Tibial artery (tissue), 4 donors: ENCODE measurements at regions not wholly inside any gene's neighbourhood (a gene's known extent, or its start where the extent isn't known, plus 50 kb on each side); places are given as distances from the start of the nearest gene placed in this dataset.

Source experiments
- DNase-seq, 2 donors: peaks; one replicate each; pipeline ENCODE4 v3.0.0-alpha.2; 2019
- H3K27ac ChIP-seq, 2 donors: fragments of 200-600 bp; sonication (generic) in 1 of 2; 1 replicate in 1 of 2; 2 replicates in 1 of 2; pipeline ENCODE4 v1.5.1; 2018 to 2019; ENCODE audit warnings: mild to moderate bottlenecking in 1 of 2
- H3K27me3 ChIP-seq, 2 donors: fragments of 200-600 bp; sonication (generic) in 1 of 2; one replicate each; pipeline versions ENCODE4 v1.5.1 to v1.6.0; 2016 to 2019
- H3K36me3 ChIP-seq, 3 donors: fragments of 200-600 bp; sonication (generic) in 2 of 3; one replicate each; pipeline ENCODE4 v1.5.1; 2016 to 2019; ENCODE audit warnings: mild to moderate bottlenecking in 2 of 3
- H3K4me1 ChIP-seq, 4 donors: fragments of 200-600 bp; sonication (generic) in 2 of 4; 1 replicate in 3 of 4; 2 replicates in 1 of 4; pipeline ENCODE4 v1.5.1; 2016 to 2019
- H3K4me3 ChIP-seq, 2 donors: fragments of 200-600 bp; sonication (generic) in 1 of 2; 1 replicate in 1 of 2; 2 replicates in 1 of 2; pipeline ENCODE4 v1.5.1; 2018 to 2019; ENCODE audit warnings: mild to moderate bottlenecking in 2 of 2
- H3K9me3 ChIP-seq, 3 donors: fragments of 200-600 bp; sonication (generic) in 1 of 3; one replicate each; pipeline ENCODE4 v1.5.1; 2016 to 2019
- CTCF ChIP-seq, 2 experiments: fragments of 200-600 bp in 1 of 2; fragments of 450-650 bp in 1 of 2; IDR thresholded peaks; one replicate each; pipeline ENCODE4 v1.5.1; 2017 to 2019; ENCODE audit warnings: antibody characterized with exemption in 2 of 2, mild to moderate bottlenecking in 1 of 2, moderate library complexity in 1 of 2
- intact Hi-C: fragments of 100-400 bp; cut with DNase I; formaldehyde crosslinking; loops from one replicate; pipeline ENCODE4 v1.15.0; 2023; ENCODE audit warnings: low total_unique reads

- DNase-seq = no peak
- Histone ChIP-seq H3K9me3 (no peaks in the 10 kb centered on the region), H3K36me3 (no peaks in the 10 kb centered on the region), H3K4me3 (no peak overlapping the region), H3K4me1 (no peaks in the 10 kb centered on the region), H3K27me3 (peaks cover 0 to 9% of the 10 kb centered on the region in 2 donors), H3K27ac (no peak overlapping the region)
- intact Hi-C loops = no loop called here
- no peak for TF ChIP-seq CTCF (IDR thresholded peaks at IDR 0.05)
These were observed 73.0 kb upstream of the ARL4C start for GRCh38 chr2:234569776-234570430.

- intact Hi-C loops = no loop called here
These were observed 69.7 kb upstream of the ARL4C start for GRCh38 chr2:234566622-234567021.

GRCh38 chr2:234565842-234566619 is 69.2 kb upstream of the ARL4C start:
- intact Hi-C loops = no loop called here
- Histone ChIP-seq H3K4me1 (no peaks in the 10 kb centered on the region), H3K4me3 (no peak overlapping the region), H3K9me3 (no peaks in the 10 kb centered on the region), H3K36me3 (no peaks in the 10 kb centered on the region), H3K27me3 (peaks cover 0 to 3% of the 10 kb centered on the region in 2 donors), H3K27ac (no peak overlapping the region)
- no peak for TF ChIP-seq CTCF (IDR thresholded peaks at IDR 0.05)
- no peak for DNase-seq

More at GRCh38 chr2:234566622-234567021, 69.7 kb upstream of the ARL4C start:
- no peak overlapping the region for H3K27ac ChIP-seq
- H3K36me3 ChIP-seq = no peaks in the 10 kb centered on the region
- DNase-seq = no peak
- no peak for TF ChIP-seq CTCF (IDR thresholded peaks at IDR 0.05)
- H3K4me3 ChIP-seq = no peak overlapping the region
- peaks cover 0 to 3% of the 10 kb centered on the region in 2 donors for H3K27me3 ChIP-seq
- no peaks in the 10 kb centered on the region for H3K4me1 ChIP-seq
- no peaks in the 10 kb centered on the region for H3K9me3 ChIP-seq

- DNase-seq = no peak
- Histone ChIP-seq H3K27ac (no peak overlapping the region), H3K9me3 (no peaks in the 10 kb centered on the region), H3K4me1 (no peaks in the 10 kb centered on the region), H3K36me3 (no peaks in the 10 kb centered on the region), H3K4me3 (no peak overlapping the region), H3K27me3 (peaks cover 0 to 2% of the 10 kb centered on the region in 2 donors)
- TF ChIP-seq CTCF (IDR thresholded peaks at IDR 0.05) = no peak
- intact Hi-C loops = no loop called here
These were observed 68.3 kb upstream of the ARL4C start for GRCh38 chr2:234565201-234565600.

- DNase-seq = no peak
- intact Hi-C loops = no loop called here
These were observed 67.8 kb upstream of the ARL4C start for GRCh38 chr2:234564699-234565098.

More at GRCh38 chr2:234564699-234565098, 67.8 kb upstream of the ARL4C start:
- Histone ChIP-seq H3K27me3 (peaks cover 0 to 6% of the 10 kb centered on the region in 2 donors), H3K36me3 (no peaks in the 10 kb centered on the region), H3K4me3 (no peak overlapping the region), H3K4me1 (no peaks in the 10 kb centered on the region), H3K27ac (no peak overlapping the region), H3K9me3 (no peaks in the 10 kb centered on the region)
- TF ChIP-seq CTCF (IDR thresholded peaks at IDR 0.05) = no peak
